Stomach smooth muscle (tissue), 2 donors: ENCODE measurements at regions not wholly inside any gene's neighbourhood (a gene's known extent, or its start where the extent isn't known, plus 50 kb on each side); places are given as distances from the start of the nearest gene placed in this dataset.

ENCODE experiments used
- H3K27ac ChIP-seq: one replicate; pipeline ENCODE4 v1.7.0; 2013; ENCODE audit warnings: mild to moderate bottlenecking, low read length, inconsistent platforms
- H3K27me3 ChIP-seq, 2 donors: one replicate each; pipeline ENCODE4 v1.7.0; 2013; ENCODE audit warnings: low read length in 2 of 2; ENCODE audit not compliant: insufficient read depth in 2 of 2, control insufficient read depth in 1 of 2
- H3K36me3 ChIP-seq, 2 donors: one replicate each; pipeline ENCODE4 v1.7.0; 2013; ENCODE audit warnings: low read length in 2 of 2; ENCODE audit not compliant: control insufficient read depth in 2 of 2, insufficient read depth in 2 of 2
- H3K4me1 ChIP-seq: one replicate; pipeline ENCODE4 v1.7.0; 2013; ENCODE audit warnings: low read length; ENCODE audit not compliant: control insufficient read depth, insufficient read depth
- H3K4me3 ChIP-seq, 2 donors: one replicate each; pipeline ENCODE4 v1.7.0; 2013; ENCODE audit warnings: low read length in 2 of 2
- H3K9ac ChIP-seq, 2 donors: one replicate each; pipeline ENCODE4 v1.7.0; 2013; ENCODE audit warnings: low read length in 2 of 2, mild to moderate bottlenecking in 1 of 2
- H3K9me3 ChIP-seq, 2 donors: one replicate each; pipeline ENCODE4 v1.7.0; 2013; ENCODE audit warnings: low read length in 2 of 2; ENCODE audit not compliant: control insufficient read depth in 2 of 2
- donor health status: healthy.
- donor health status: Pancreatic carcinoma.

DNA sequence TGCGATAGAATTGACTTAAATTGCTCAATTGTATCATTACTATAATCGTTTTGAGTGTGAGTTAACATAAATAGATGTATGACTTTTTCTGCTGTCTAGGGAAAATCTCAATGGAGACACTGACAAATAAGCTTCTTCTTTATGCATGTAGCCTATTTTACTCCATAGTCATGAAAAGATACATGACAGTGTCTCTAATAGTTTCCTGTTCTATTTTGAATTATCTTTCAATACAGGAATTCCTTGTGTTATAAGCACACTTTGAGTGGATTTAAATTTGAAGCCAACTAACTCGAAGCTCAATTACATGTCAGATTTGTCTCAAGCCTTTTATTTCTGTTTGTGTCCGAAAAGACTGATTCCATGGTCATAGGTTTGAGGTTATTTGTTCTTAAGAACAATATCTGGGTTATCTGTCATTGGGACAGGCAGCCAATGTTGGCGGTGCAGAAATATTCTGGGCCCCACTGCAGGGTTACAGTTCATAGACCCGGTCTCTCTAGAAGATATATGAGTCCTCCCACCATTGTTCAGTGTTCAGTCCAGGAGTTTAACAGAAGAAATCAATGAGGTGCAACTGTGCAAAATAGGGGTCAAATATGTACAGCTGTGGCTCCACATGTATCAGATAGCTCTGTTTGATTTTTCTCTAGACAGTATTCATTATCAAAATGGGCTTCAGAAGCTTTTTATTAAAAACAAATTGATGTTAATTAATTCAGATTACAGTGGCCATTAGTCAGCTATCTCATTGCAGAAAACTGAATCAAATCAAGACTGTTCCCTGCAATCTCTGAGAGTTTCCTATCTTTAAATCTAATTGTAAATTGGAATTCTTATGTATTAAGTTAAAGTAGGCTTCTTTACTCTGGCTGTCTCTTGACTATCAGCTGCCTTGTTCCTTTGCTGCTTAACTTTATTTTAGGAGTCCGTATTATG lies 1238.8 kb downstream of the NXPH1 start:
- Histone ChIP-seq H3K27ac (no peak overlapping the region), H3K36me3 (no peaks in the 10 kb centered on the region), H3K9me3 (no peaks in the 10 kb centered on the region), H3K9ac (no peak overlapping the region), H3K27me3 (no peaks in the 10 kb centered on the region), H3K4me3 (no peak overlapping the region), H3K4me1 (no peaks in the 10 kb centered on the region)

DNA sequence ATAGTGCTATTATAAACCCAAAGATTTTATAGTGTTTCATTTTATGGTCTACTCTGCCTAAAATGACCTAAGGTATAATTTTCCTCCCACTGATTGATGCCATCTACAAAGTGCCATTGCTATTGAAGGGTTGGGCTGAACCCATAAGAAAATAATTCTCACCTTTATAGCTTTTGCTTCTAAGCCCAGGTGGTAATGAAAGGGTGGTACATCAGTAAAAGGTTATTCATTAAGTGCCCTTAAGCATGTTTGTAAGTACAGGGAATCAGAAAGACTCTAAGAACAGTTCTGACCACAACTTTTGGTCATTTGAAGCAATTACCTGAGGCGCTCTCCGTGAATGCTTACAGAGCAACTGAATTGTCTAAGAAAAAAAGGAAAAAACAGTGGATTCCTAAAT lies 1247.3 kb downstream of the NXPH1 start:
- Histone ChIP-seq H3K36me3 (no peaks in the 10 kb centered on the region), H3K27me3 (no peaks in the 10 kb centered on the region), H3K4me3 (no peak overlapping the region), H3K4me1 (no peaks in the 10 kb centered on the region), H3K27ac (no peak overlapping the region), H3K9me3 (no peaks in the 10 kb centered on the region), H3K9ac (no peak overlapping the region)

GRCh38 chr7:9681284-9681683 lies 1247.9 kb downstream of the NXPH1 start:
- H3K9me3 ChIP-seq, result no peaks in the 10 kb centered on the region
- H3K36me3 ChIP-seq, result no peaks in the 10 kb centered on the region
- no peaks in the 10 kb centered on the region for H3K4me1 ChIP-seq
- no peak overlapping the region for H3K27ac ChIP-seq
- H3K9ac ChIP-seq, result no peak overlapping the region
- no peaks in the 10 kb centered on the region for H3K27me3 ChIP-seq
- H3K4me3 ChIP-seq, result no peak overlapping the region

GRCh38 chr7:9691286-9691685 lies 1257.9 kb downstream of the NXPH1 start:
- no peaks in the 10 kb centered on the region for H3K4me1 ChIP-seq
- no peak overlapping the region for H3K9ac ChIP-seq

DNA sequence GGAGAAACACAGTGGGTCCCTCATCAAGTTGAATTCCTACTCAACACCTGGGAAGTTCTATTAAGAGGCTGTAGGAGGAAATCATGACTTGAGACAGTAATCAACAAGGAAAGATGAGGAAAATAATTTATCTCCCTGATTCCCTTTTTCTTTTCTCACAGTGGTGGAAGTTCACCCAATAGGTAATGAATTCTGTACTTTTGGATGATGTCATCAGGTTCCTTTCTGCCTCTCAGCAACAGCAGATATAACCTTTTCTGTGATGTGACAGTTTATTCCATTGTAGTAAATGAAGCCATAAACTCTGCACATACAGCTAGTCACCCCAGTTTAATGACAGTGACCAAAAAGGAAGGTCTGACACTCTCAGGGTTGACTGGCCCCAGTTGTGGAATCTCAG lies 1265.0 kb downstream of the NXPH1 start:
- no peaks in the 10 kb centered on the region for H3K27me3 ChIP-seq
- no peaks in the 10 kb centered on the region for H3K9me3 ChIP-seq
- no peak overlapping the region for H3K27ac ChIP-seq
- H3K4me3 ChIP-seq, result no peak overlapping the region
- no peaks in the 10 kb centered on the region for H3K4me1 ChIP-seq
- H3K9ac ChIP-seq, result no peak overlapping the region
- H3K36me3 ChIP-seq, result no peaks in the 10 kb centered on the region

More at GRCh38 chr7:9691286-9691685, 1257.9 kb downstream of the NXPH1 start:
- no peak overlapping the region for H3K4me3 ChIP-seq
- no peak overlapping the region for H3K27ac ChIP-seq
- no peaks in the 10 kb centered on the region for H3K27me3 ChIP-seq
- no peaks in the 10 kb centered on the region for H3K9me3 ChIP-seq
- no peaks in the 10 kb centered on the region for H3K36me3 ChIP-seq

GRCh38 chr7:9709216-9709615 lies 1264.5 kb upstream of the PHF14 start:
- Histone ChIP-seq H3K9me3 (no peaks in the 10 kb centered on the region), H3K9ac (no peak overlapping the region), H3K27me3 (no peaks in the 10 kb centered on the region), H3K36me3 (no peaks in the 10 kb centered on the region), H3K4me1 (no peaks in the 10 kb centered on the region), H3K4me3 (no peak overlapping the region), H3K27ac (no peak overlapping the region)

DNA sequence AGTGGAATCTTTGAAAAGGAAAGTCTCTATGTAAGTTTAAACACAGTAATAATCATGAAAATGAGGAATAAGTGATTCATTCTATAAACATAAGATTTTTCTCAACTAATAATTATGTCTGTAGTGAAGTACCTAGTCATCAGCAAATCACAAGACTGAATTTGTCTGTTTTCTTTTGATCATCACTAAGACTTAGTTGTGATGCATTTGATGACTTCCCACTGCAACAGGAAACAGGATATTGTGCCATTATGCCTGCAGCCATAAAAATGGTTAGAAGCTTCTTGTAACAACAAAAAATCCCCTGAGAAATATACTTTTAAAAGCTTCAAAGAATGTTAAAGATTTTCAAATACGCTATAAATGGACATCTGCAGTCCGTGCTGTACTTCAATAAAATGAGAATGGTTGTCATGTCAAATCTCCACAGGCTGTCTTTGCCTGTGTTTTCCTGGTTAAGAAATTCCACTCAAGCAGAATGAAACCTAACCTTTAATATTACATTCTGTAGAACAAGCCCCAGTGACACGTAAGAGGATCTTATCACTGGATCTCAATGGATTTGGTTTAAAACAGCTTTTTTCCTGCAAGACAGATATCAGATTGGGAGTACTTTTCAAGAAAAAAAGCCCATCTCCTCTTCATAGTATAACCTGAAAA lies 1262.3 kb upstream of the PHF14 start:
- H3K27me3 ChIP-seq, result no peaks in the 10 kb centered on the region
- H3K36me3 ChIP-seq, result no peaks in the 10 kb centered on the region
- H3K27ac ChIP-seq, result no peak overlapping the region

GRCh38 chr7:9718071-9718661 lies 1255.5 kb upstream of the PHF14 start:
- Histone ChIP-seq H3K9ac (no peak overlapping the region), H3K4me1 (no peaks in the 10 kb centered on the region), H3K9me3 (no peaks in the 10 kb centered on the region), H3K4me3 (no peak overlapping the region), H3K36me3 (no peaks in the 10 kb centered on the region), H3K27me3 (no peaks in the 10 kb centered on the region), H3K27ac (no peak overlapping the region)

More for the DNA sequence above, 1262.3 kb upstream of the PHF14 start:
- Histone ChIP-seq H3K4me3 (no peak overlapping the region), H3K9ac (no peak overlapping the region), H3K9me3 (no peaks in the 10 kb centered on the region), H3K4me1 (no peaks in the 10 kb centered on the region)

GRCh38 chr7:9719303-9719702 lies 1254.4 kb upstream of the PHF14 start:
- Histone ChIP-seq H3K9me3 (no peaks in the 10 kb centered on the region), H3K27ac (no peak overlapping the region), H3K4me1 (no peaks in the 10 kb centered on the region), H3K27me3 (no peaks in the 10 kb centered on the region), H3K36me3 (no peaks in the 10 kb centered on the region), H3K4me3 (no peak overlapping the region), H3K9ac (no peak overlapping the region)

GRCh38 chr7:9719721-9720120 lies 1254.0 kb upstream of the PHF14 start:
- H3K27me3 ChIP-seq, result no peaks in the 10 kb centered on the region
- H3K36me3 ChIP-seq, result no peaks in the 10 kb centered on the region
- no peaks in the 10 kb centered on the region for H3K9me3 ChIP-seq
- H3K27ac ChIP-seq, result no peak overlapping the region
- H3K9ac ChIP-seq, result no peak overlapping the region
- no peak overlapping the region for H3K4me3 ChIP-seq
- no peaks in the 10 kb centered on the region for H3K4me1 ChIP-seq
